Raji (cell line): ENCODE measurements at regions not wholly inside any gene's neighbourhood (a gene's known extent, or its start where the extent isn't known, plus 50 kb on each side); places are given as distances from the start of the nearest gene placed in this dataset.

Source experiments
- POLR2A ChIP-seq: IDR thresholded peaks from 2 replicates; pipeline ENCODE4 v1.6.1; 2011; ENCODE audit warnings: low read depth, low read length, control low read depth; ENCODE audit not compliant: insufficient read depth

DNA sequence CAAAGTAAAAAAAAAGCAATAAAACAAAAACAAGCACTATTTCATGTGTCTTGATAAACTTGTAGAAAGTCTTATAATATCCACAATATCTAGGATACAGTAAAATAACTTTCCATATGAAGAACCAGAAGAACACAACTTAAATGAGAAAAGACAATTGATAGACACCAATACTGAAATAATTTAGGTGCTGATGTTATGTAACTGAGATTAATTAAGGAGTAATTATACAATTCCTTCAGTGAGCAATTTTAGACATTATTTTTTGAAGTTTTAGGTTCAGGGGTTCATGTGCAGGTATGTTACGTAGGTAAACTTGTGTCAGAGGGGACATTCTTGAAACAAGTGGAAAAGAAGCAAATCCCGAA, 88.3 kb upstream of the VPREB1 start:
- TF ChIP-seq POLR2A = no peak

GRCh38 chr22:22155607-22156006, 89.0 kb upstream of the VPREB1 start:
- no peak for TF ChIP-seq POLR2A

DNA sequence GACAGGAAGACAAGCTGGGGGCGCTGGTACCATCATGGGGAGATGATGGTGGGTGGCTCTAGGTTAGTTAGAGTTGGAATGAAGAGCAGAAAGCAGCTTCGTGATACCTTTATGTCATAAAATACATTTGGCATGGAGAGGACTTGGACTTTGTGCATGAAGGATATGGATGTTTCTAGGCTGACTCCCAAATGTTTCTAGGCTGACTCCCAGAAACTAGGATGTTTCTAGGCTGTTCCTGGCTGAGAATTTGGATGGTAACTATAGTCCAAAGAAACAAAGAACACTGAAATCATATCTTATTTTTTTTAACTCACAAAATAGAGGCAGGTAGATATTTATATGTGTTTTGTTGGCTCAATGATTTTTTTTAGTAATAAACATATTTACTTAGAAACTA, 89.4 kb upstream of the VPREB1 start:
- no peak for TF ChIP-seq POLR2A

- no peak for TF ChIP-seq POLR2A
Observed at GRCh38 chr22:22154040-22154439, 90.5 kb upstream of the VPREB1 start.

GRCh38 chr22:22151308-22151707, 93.3 kb upstream of the VPREB1 start:
- no peak for TF ChIP-seq POLR2A

GRCh38 chr22:22150457-22150856, 94.1 kb upstream of the VPREB1 start:
- TF ChIP-seq POLR2A = no peak

- no peak for TF ChIP-seq POLR2A
Observed at GRCh38 chr22:22148905-22149304, 95.7 kb upstream of the VPREB1 start.

DNA sequence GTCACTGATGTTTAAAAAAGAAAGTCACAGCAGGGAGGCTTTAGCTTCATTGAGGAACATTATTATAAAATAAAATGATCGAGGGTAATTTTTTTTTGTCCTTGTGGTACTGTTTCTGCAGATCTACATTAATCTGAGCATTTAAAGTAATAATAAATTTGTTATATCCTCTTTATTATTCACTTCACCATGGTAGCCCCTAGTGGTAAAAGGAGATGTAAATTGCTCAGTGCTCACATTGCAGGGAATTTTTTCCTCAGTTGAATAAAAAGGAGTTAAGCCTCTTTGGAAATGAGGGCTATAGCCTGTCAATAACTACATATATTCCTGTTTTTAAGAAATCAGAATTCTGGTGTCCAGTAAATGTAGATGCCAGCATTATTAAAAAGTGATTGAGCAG, 99.7 kb upstream of the VPREB1 start:
- no peak for TF ChIP-seq POLR2A

- TF ChIP-seq POLR2A = no peak
Observed at GRCh38 chr22:22143448-22143847, 101.1 kb upstream of the VPREB1 start.

DNA sequence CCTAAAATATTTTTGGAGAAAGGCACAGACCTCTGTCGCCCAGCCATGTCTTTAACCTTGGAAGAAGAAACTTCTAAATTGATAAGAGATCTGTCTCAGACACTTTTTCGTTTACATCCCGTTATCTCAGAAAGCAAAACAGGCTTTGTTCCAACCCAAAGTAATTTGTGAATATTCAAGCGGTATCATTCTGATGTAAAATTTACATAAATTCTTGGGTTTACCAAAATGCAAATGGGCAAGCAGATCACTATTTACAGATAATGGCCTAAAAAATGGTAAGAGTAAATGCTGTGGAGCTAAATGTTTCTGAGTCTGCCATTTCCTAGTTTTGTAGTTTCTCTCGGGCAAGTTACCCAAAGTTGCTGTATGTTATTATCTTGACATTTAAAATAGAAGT, 101.9 kb upstream of the VPREB1 start:
- TF ChIP-seq POLR2A = no peak

DNA sequence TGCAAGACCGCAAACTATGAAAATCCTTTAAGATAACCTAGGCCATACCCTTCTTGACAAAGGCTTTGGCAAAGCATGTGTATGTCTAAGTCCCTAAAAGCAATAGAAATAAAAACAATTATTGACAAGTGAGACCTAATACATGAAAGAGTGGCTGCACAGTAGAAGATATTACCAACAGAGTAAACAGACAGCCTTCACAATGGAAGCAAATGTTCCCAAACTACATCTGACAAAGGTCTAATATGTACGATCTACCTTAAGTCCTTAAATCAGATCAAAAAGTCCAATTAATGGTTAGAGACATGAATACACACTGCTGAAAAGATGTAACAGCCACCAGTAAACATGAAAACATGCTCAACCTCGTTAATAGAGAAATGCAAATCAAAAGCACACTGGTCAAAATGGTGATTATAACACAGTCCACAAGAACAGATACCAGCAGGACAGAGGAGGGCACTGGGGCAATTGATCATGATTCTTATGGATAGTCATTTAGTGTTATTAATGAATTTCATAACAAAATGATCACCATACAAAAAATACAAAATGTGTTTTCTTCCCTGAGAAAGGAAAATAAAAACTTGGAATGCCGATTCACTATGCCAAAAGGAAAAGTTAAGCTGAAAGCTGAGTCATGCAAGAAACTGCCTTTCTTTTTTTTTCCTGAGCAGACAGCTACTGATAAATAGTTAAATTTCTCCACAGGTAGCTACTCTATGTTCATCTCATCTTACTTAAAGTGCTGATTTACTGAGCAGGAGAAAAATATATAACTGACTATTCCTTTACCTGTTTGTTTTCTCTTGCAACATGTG, 102.6 kb upstream of the VPREB1 start:
- TF ChIP-seq POLR2A = no peak

- TF ChIP-seq POLR2A = no peak
Observed at GRCh38 chr22:22141031-22141430, 103.6 kb upstream of the VPREB1 start.

DNA sequence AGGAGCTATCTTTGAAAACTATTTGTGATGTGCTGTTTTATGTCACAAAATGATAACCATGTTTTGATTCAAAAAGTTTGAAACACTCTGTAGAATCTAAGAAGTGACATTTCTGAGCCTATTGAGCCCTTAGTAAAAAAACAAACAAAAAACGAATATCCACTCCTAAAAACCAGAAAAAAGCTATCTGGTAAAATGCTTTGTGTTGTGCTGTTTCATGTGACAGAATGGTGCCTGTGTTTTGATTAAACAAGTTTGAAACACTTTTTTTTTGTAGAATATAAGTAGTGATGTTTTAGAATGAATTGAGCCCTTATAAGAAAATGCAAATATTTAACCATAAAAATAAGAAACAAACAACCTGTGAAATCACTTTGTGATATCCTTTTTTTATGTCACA, 105.2 kb upstream of the VPREB1 start:
- no peak for TF ChIP-seq POLR2A

DNA sequence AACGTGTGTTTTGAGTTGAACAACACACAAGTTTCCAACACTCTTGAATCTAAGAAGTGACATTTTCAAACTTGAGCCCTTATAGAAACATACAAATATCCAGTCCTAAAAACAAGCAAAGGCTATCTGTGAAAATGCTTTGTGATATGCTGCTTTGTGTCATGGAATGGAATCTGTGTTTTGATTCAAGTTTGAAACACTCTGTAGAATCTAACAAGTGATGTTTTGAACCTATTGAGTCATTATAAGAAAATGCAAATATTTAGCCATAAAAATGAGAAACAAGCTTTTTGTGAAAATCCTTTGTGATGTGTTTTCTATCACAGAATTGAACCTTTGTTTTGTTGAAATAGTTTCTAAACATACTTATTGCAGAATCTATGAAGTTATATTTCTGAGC, 105.7 kb upstream of the VPREB1 start:
- no peak for TF ChIP-seq POLR2A

DNA sequence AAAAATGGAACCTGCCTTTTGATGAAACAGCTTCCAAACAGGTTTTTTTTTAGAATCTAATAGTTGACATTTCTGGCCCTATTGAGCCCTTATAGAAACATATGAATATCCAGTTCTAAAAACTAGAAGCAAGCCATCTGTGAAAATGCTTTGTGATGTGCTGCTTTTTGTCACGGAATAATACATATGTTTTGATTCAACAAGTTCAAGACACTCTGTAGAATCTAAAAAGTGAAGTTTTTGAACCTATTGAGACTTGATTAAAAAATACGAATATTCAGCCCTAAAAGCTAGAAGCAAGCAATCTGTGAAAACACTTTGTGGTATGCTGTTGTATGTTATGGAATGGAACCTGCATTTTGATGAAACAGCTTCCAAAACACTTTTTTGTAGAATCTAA, 106.7 kb upstream of the VPREB1 start:
- no peak for TF ChIP-seq POLR2A

GRCh38 chr22:22133910-22134309, 110.7 kb upstream of the VPREB1 start:
- TF ChIP-seq POLR2A = no peak

GRCh38 chr22:22130953-22131608, 113.5 kb upstream of the VPREB1 start:
- TF ChIP-seq POLR2A = no peak
